Nephron (organoid): ENCODE measurements at regions not wholly inside any gene's neighbourhood (a gene's known extent, or its start where the extent isn't known, plus 50 kb on each side); places are given as distances from the start of the nearest gene placed in this dataset.

ENCODE experiments used
- H3K27ac Mint-ChIP-seq, 3 experiments: 2 replicates each; pipeline ENCODE4 v1.8.0; 2020; ENCODE audit warnings: mixed read lengths in 3 of 3, mild to moderate bottlenecking in 2 of 3, moderate library complexity in 1 of 3
- H3K27me3 Mint-ChIP-seq: 2 replicates; pipeline ENCODE4 v1.8.0; 2021; ENCODE audit warnings: low read depth, mild to moderate bottlenecking, moderate library complexity, mixed read lengths
- H3K36me3 Mint-ChIP-seq: 2 replicates; pipeline ENCODE4 v1.8.0; 2020; ENCODE audit warnings: low read depth, mixed read lengths
- H3K4me1 Mint-ChIP-seq: 2 replicates; pipeline ENCODE4 v1.8.0; 2020; ENCODE audit warnings: mixed read lengths
- H3K4me3 Mint-ChIP-seq, 3 experiments: 2 replicates each; pipeline ENCODE4 v1.8.0; 2020; ENCODE audit warnings: mild to moderate bottlenecking in 3 of 3, mixed read lengths in 3 of 3, moderate library complexity in 2 of 3
- H3K9me3 Mint-ChIP-seq: 2 replicates; pipeline ENCODE4 v1.8.0; 2020; ENCODE audit warnings: mixed read lengths
- TF ChIP-seq, protein P1 (sequence below), 3 experiments: fragments of 200-600 bp; sonication (generic); IDR thresholded peaks; one replicate each; pipeline ENCODE4 v1.5.0; 2021; ENCODE audit warnings: antibody characterized with exemption in 3 of 3; ENCODE audit not compliant: unreplicated experiment in 3 of 3

DNA sequence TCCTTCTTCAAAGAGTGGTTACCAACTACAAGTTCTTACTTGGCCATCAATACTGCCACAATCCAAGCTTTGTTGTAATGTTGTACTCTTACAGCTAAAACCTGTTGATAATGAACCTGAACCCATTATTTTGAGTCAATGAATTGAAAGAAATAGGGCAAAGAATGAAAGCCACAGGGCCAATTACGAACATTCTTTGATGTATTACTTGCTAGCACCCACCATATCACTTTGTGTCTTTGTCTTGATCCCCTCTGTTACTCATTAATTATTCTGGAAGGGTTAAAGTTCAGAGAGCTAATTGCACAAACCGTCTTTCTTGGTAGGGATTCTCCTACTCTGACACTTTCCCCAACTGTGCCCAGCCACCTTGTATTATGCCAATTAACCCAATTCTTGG, 53.2 kb upstream of the TFEC start:
- H3K27me3 Mint-ChIP-seq: no peaks in the 10 kb centered on the region
- H3K9me3 Mint-ChIP-seq: peaks cover 8% of the 10 kb centered on the region
- TF ChIP-seq, protein P1, sequence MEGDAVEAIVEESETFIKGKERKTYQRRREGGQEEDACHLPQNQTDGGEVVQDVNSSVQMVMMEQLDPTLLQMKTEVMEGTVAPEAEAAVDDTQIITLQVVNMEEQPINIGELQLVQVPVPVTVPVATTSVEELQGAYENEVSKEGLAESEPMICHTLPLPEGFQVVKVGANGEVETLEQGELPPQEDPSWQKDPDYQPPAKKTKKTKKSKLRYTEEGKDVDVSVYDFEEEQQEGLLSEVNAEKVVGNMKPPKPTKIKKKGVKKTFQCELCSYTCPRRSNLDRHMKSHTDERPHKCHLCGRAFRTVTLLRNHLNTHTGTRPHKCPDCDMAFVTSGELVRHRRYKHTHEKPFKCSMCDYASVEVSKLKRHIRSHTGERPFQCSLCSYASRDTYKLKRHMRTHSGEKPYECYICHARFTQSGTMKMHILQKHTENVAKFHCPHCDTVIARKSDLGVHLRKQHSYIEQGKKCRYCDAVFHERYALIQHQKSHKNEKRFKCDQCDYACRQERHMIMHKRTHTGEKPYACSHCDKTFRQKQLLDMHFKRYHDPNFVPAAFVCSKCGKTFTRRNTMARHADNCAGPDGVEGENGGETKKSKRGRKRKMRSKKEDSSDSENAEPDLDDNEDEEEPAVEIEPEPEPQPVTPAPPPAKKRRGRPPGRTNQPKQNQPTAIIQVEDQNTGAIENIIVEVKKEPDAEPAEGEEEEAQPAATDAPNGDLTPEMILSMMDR (IDR thresholded peaks at IDR 0.05; ENCODE audit: unreplicated experiment in 3 of 3): no peak
- H3K36me3 Mint-ChIP-seq: no peaks in the 10 kb centered on the region
- H3K4me1 Mint-ChIP-seq: no peaks in the 10 kb centered on the region
- H3K4me3 Mint-ChIP-seq: no peak overlapping the region
- no peak overlapping the region for H3K27ac Mint-ChIP-seq

DNA sequence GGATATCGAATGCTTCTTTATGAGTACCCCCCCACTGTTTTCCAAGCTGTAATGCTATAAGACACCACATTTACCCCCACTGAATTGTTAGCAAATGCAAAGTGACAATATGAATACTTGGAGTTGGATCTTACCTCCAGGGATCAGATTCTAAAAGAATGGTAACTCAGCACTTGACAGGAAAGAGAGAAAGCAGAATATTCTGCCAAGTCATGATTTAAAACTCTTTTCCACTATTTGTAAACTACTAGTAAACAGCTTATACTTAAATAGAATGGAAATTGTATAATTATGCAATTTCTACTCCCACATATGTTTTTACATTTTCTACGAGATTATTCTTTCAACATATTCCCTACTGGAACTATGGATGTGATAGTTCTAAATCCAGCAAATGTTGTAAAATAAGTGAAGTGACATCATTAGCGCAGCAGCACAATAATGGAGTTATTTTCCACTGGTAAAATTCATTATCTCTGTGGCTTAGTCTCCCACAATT, 56.0 kb upstream of the TFEC start:
- Mint-ChIP-seq H3K9me3 (no peaks in the 10 kb centered on the region), H3K4me3 (no peak overlapping the region), H3K27ac (no peak overlapping the region), H3K27me3 (no peaks in the 10 kb centered on the region), H3K4me1 (no peaks in the 10 kb centered on the region), H3K36me3 (no peaks in the 10 kb centered on the region)
- TF ChIP-seq, protein P1 (IDR thresholded peaks at IDR 0.05; ENCODE audit: unreplicated experiment in 3 of 3): no peak

GRCh38 chr7:116087291-116087690, 56.7 kb upstream of the TFEC start:
- Mint-ChIP-seq H3K27ac (no peak overlapping the region), H3K4me3 (no peak overlapping the region), H3K9me3 (no peaks in the 10 kb centered on the region), H3K4me1 (no peaks in the 10 kb centered on the region), H3K36me3 (no peaks in the 10 kb centered on the region), H3K27me3 (no peaks in the 10 kb centered on the region)
- TF ChIP-seq, protein P1 (IDR thresholded peaks at IDR 0.05; ENCODE audit: unreplicated experiment in 3 of 3): no peak

DNA sequence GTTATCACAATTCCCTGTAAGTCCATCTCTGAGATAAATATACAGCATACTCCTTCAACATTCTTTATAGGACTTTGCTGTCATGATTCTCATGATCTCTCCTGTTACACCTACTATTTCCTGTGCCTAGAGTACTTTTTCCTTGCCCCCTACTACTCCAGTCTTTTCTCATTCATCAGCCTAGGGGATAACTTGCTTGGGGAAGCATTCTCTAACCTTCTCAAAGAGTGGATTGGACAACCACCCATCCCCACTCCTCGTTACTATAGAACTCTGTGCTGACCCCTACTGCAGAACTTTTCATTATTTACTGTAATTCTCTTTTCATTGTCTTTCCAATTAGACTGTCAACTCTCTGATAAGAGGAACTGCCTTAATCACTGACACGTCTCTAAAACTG, 57.4 kb upstream of the TFEC start:
- H3K4me3 Mint-ChIP-seq: no peak overlapping the region
- no peaks in the 10 kb centered on the region for H3K27me3 Mint-ChIP-seq
- no peak overlapping the region for H3K27ac Mint-ChIP-seq
- no peaks in the 10 kb centered on the region for H3K9me3 Mint-ChIP-seq
- H3K36me3 Mint-ChIP-seq: no peaks in the 10 kb centered on the region
- no peaks in the 10 kb centered on the region for H3K4me1 Mint-ChIP-seq
- TF ChIP-seq, protein P1 (IDR thresholded peaks at IDR 0.05; ENCODE audit: unreplicated experiment in 3 of 3): no peak

GRCh38 chr7:116089293-116089692, 58.7 kb upstream of the TFEC start:
- Mint-ChIP-seq H3K27ac (no peak overlapping the region), H3K4me3 (no peak overlapping the region), H3K9me3 (no peaks in the 10 kb centered on the region), H3K27me3 (no peaks in the 10 kb centered on the region), H3K4me1 (no peaks in the 10 kb centered on the region), H3K36me3 (no peaks in the 10 kb centered on the region)
- TF ChIP-seq, protein P1 (IDR thresholded peaks at IDR 0.05; ENCODE audit: unreplicated experiment in 3 of 3): no peak

- TF ChIP-seq, protein P1 (IDR thresholded peaks at IDR 0.05; ENCODE audit: unreplicated experiment in 3 of 3): no peak
- no peak overlapping the region for H3K27ac Mint-ChIP-seq
- H3K9me3 Mint-ChIP-seq: no peaks in the 10 kb centered on the region
- H3K4me1 Mint-ChIP-seq: no peaks in the 10 kb centered on the region
- H3K36me3 Mint-ChIP-seq: no peaks in the 10 kb centered on the region
- H3K27me3 Mint-ChIP-seq: no peaks in the 10 kb centered on the region
- H3K4me3 Mint-ChIP-seq: no peak overlapping the region
Observed at GRCh38 chr7:116093516-116094301, 63.1 kb upstream of the TFEC start.
